Activated CD4-positive, alpha-beta T cell treated with anti-CD3 and anti-CD28 coated beads, Interleukin-2, amount 10 ng/mL, durations not matched to agents 7 days and 5 days (primary cell): ENCODE measurements at regions not wholly inside any gene's neighbourhood (a gene's known extent, or its start where the extent isn't known, plus 50 kb on each side); places are given as distances from the start of the nearest gene placed in this dataset.

Source experiments
- CTCF ChIA-PET: fragments of 350-600 bp; sonication (Branson Sonifier 250); formaldehyde crosslinking; loops from one replicate; lab custom pipeline; 2021; ENCODE audit warnings: antibody characterized with exemption; lab: Charles Lee
- POLR2A ChIA-PET: fragments of 350-600 bp; sonication (Branson Sonifier 250); formaldehyde crosslinking; loops from one replicate; lab custom pipeline; 2021; ENCODE audit warnings: antibody characterized with exemption; lab: Charles Lee
- DNase-seq: peaks from one replicate; pipeline ENCODE4 v3.0.0-alpha.2; 2020
- H3K27ac Mint-ChIP-seq: one replicate; pipeline ENCODE4 v1.8.0; 2021; ENCODE audit warnings: mild to moderate bottlenecking, moderate library complexity, mixed read lengths
- H3K27me3 Mint-ChIP-seq: one replicate; pipeline ENCODE4 v1.8.0; 2021; ENCODE audit warnings: mixed read lengths
- H3K36me3 Mint-ChIP-seq: one replicate; pipeline ENCODE4 v1.8.0; 2021; ENCODE audit warnings: low read depth, mixed read lengths
- H3K4me1 Mint-ChIP-seq: one replicate; pipeline ENCODE4 v1.8.0; 2021; ENCODE audit warnings: mixed read lengths
- H3K4me3 Mint-ChIP-seq: one replicate; pipeline ENCODE4 v1.8.0; 2021; ENCODE audit warnings: mild to moderate bottlenecking, moderate library complexity, mixed read lengths
- H3K9me3 Mint-ChIP-seq: one replicate; pipeline ENCODE4 v1.8.0; 2021; ENCODE audit warnings: mixed read lengths

GRCh38 chr2:8317418-8317817 is 364.4 kb upstream of the ID2 start:
- Mint-ChIP-seq H3K27ac (no peak overlapping the region), H3K9me3 (peaks cover 8% of the 10 kb centered on the region), H3K4me3 (no peak overlapping the region), H3K27me3 (peaks cover 17% of the 10 kb centered on the region), H3K4me1 (peaks cover 37% of the 10 kb centered on the region), H3K36me3 (peaks cover 8% of the 10 kb centered on the region)
- ChIA-PET CTCF (interaction anchor here (0.6 to 1.4 kb wide), 2 partner anchors 14 to 138 kb away, joined by 4 read pairs; no protein-coding TSS in a partner anchor), POLR2A (no interaction called here)
- no peak for DNase-seq

GRCh38 chr2:8319219-8319618 is 362.6 kb upstream of the ID2 start:
- Mint-ChIP-seq H3K36me3 (peaks cover 8% of the 10 kb centered on the region), H3K4me3 (no peak overlapping the region), H3K9me3 (peaks cover 6% of the 10 kb centered on the region), H3K4me1 (peaks cover 23% of the 10 kb centered on the region), H3K27me3 (peaks cover 20% of the 10 kb centered on the region), H3K27ac (no peak overlapping the region)
- ChIA-PET POLR2A (no interaction called here), CTCF (interaction anchor here (1.0 to 1.2 kb wide), 2 partner anchors 10 to 18 kb away, joined by 3 to 4 read pairs; no protein-coding TSS in a partner anchor)
- no peak for DNase-seq

DNA sequence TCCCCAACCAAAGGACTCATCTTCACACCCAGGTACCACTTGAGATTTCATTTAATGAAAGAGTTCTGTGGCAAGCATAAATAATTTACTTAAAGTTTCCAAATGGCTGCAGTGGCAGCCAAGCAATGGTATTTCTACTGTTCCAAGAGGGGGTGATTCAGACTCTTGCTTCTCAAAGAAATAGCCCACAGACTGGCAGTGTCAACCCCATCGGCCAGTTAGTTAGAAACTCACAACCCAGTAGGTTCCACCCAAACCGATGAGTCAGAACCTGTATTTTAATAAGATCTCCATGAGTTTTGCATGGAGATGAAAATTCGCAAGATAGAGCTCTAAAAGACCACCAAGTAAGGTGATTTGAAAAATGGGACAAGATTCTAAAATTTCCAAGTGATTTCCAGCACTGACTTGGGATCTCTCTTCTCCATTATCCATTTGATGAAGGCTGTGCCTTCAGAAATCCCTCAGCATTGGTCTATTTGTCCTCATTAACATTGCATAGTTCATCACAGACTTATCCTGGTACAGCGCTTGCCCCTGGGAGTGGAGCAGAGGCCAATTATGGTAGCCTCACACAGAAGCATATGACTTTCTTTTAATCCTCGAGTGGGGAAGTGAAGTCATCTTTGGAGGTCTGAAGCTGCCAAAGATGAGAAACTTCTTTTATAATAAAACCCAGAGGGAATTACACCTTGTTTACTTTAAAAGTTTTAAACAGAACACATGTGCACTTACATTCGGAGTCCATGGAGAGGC is 361.4 kb upstream of the ID2 start:
- POLR2A ChIA-PET = no interaction called here
- Mint-ChIP-seq H3K27ac (no peak overlapping the region), H3K36me3 (peaks cover 8% of the 10 kb centered on the region), H3K4me3 (no peak overlapping the region), H3K9me3 (peaks cover 4% of the 10 kb centered on the region), H3K27me3 (peaks cover 17% of the 10 kb centered on the region), H3K4me1 (peaks cover 30% of the 10 kb centered on the region)
- no peak for DNase-seq
- CTCF ChIA-PET = no interaction called here

DNA sequence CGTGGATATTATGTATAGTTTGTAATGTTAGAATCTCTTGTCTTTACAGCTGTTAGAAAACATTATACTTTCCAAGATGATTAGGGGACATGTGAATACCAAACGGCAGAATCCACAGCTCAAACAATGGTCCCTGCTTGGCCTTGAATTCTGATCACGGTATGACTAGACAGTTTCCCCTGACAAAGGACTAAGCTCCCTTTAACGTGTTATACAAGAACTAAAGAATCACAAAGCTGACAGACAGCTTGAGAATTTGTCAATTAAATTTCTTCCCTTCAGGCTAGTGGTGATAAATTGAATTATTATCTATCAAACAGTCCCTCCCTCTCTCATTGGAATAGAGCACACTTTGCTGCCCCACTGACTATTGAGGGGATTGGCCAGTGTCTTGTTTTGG is 359.2 kb upstream of the ID2 start:
- Mint-ChIP-seq H3K36me3 (peaks cover 2% of the 10 kb centered on the region), H3K4me1 (peaks cover 31% of the 10 kb centered on the region), H3K27me3 (peaks cover 16% of the 10 kb centered on the region), H3K27ac (no peak overlapping the region), H3K4me3 (no peak overlapping the region), H3K9me3 (peaks cover 4% of the 10 kb centered on the region)
- no peak for DNase-seq
- ChIA-PET CTCF (interaction anchor here (0.8 to 1.5 kb wide), 4 partner anchors 9 to 37 kb away, joined by 3 to 5 read pairs (median 4); no protein-coding TSS in a partner anchor), POLR2A (no interaction called here)

DNA sequence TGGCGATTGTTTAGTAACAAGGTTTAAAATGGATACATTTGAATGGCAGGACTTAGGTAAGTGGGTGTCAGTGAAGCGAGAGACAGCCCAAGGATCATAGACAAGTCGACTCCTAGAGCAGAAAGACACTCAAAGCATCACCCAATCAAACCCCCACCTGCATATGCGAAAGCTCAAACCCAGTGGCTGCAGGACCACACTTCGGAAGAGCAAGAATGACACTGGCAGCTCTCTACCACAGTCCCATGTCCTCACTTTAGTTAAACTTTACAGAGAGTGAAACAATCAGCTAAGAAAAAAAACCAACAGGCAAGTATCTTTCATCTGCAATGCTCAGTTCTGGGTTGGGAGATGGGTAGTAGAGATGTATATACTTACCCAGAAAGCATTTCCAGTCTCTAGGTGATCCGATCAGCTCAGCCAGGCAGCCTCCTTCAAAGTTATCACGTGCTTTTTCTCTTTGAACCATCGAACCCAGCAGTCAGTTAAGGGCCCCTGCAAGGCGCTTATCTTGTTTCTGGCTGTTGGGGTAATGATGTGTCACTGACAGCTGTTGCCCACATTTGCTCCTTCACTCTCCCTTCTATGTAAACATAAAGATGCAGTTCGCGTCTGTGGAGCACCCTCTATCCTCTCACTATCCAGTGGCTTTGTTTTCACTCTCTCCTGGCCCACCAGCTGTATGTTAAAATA is 357.5 kb upstream of the ID2 start:
- CTCF ChIA-PET = interaction anchor here (1.1 to 2.2 kb wide), 5 partner anchors 8 to 220 kb away, joined by 3 to 9 read pairs (median 4); no protein-coding TSS in a partner anchor
- H3K27ac Mint-ChIP-seq = no peak overlapping the region
- DNase-seq = no peak
- no peak overlapping the region for H3K4me3 Mint-ChIP-seq
- peaks cover 14% of the 10 kb centered on the region for H3K27me3 Mint-ChIP-seq
- peaks cover 38% of the 10 kb centered on the region for H3K4me1 Mint-ChIP-seq
- no peaks in the 10 kb centered on the region for H3K36me3 Mint-ChIP-seq
- POLR2A ChIA-PET = interaction anchor here (1.0 kb wide), 1 partner anchor 357 kb away, joined by 3 read pairs; the partner anchor contains the start of gene ID2
- H3K9me3 Mint-ChIP-seq = peaks cover 2% of the 10 kb centered on the region

- peaks cover 2% of the 10 kb centered on the region for H3K36me3 Mint-ChIP-seq
- H3K9me3 Mint-ChIP-seq = peaks cover 4% of the 10 kb centered on the region
- H3K4me3 Mint-ChIP-seq = no peak overlapping the region
Measured at GRCh38 chr2:8324901-8325300, 357.0 kb upstream of the ID2 start.

DNA sequence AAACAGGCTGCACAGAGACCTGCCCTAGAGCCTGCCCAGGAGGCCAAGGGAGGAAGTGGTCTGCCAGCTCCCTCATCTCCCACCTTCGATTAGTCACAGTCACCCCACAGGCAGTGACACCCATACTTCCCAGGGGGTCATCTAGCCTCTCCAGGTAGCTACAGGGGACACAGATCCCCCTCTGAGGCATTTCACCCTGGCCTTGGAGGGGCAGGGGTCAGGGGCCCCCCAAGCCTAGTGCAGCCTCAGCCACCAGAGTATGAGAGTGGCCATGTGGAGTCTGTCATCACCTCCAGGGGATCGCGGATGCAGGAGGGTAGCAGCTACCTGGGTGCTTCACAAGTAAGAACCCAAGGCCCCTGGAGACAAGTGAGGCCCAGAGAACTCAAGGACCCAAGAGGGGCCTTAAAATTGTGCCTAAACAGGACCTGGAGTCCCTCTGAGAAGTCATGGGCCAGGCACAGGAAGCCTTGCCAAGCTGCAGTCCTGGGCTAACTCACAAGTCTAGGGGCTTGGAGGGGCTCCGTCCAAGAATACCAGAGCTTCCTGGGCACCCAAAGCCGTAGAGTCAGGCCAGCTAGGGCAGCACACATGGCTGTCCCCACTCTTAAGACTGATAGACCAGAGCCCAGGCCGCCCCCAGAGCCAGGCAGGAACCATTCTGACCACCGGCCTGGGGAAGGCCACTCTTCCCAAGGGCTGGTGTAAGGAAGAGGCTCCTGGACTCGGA is 354.3 kb upstream of the ID2 start:
- peaks cover 3% of the 10 kb centered on the region for H3K9me3 Mint-ChIP-seq
- H3K36me3 Mint-ChIP-seq = peaks cover 2% of the 10 kb centered on the region
- peaks cover 54% of the 10 kb centered on the region for H3K4me1 Mint-ChIP-seq
- peaks cover 16% of the 10 kb centered on the region for H3K27me3 Mint-ChIP-seq
- no peak for DNase-seq
- H3K4me3 Mint-ChIP-seq = no peak overlapping the region
- ChIA-PET POLR2A (no interaction called here), CTCF (interaction anchor here (1.1 to 3.1 kb wide), 3 partner anchors 9 to 93 kb away, joined by 3 to 20 read pairs (median 5); no protein-coding TSS in a partner anchor)
- H3K27ac Mint-ChIP-seq = no peak overlapping the region

More at GRCh38 chr2:8324901-8325300, 357.0 kb upstream of the ID2 start:
- Mint-ChIP-seq H3K4me1 (peaks cover 43% of the 10 kb centered on the region), H3K27me3 (peaks cover 14% of the 10 kb centered on the region), H3K27ac (peak overlapping the region; percentile 5)
- POLR2A ChIA-PET = no interaction called here
- no peak for DNase-seq
- CTCF ChIA-PET = interaction anchor here (1.1 to 3.1 kb wide), 6 partner anchors 9 to 17 kb away, joined by 3 to 20 read pairs (median 5); no protein-coding TSS in a partner anchor

DNA sequence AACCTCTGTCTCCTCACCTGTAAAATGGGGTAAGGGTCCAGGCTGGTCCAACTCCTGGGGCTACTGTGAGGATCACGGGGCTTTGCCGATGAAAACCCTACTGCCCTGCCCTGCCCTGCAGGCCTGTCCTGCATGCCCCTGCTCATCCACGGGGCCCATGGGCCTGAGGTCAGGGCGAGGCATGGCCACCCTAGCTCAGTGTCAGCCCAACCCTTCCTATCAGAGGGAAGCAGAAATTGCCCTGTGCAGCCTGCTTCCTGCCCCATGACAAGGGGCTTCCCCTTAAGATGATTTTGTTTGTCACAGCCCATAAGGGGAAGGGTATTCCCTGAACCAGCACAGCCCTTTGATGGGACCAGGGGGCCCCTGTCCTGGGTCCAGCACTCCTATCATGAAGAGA is 353.6 kb upstream of the ID2 start:
- Mint-ChIP-seq H3K36me3 (peaks cover 2% of the 10 kb centered on the region), H3K9me3 (peaks cover 3% of the 10 kb centered on the region), H3K4me3 (no peak overlapping the region), H3K27me3 (peaks cover 13% of the 10 kb centered on the region), H3K27ac (no peak overlapping the region), H3K4me1 (peaks cover 54% of the 10 kb centered on the region)
- ChIA-PET CTCF (interaction anchor here (1.1 kb wide), 1 partner anchor 94 kb away, joined by 3 read pairs; no protein-coding TSS in a partner anchor), POLR2A (no interaction called here)
- no peak for DNase-seq

- CTCF ChIA-PET = interaction anchor here (0.5 to 1.6 kb wide), 3 partner anchors 10 to 41 kb away, joined by 3 to 4 read pairs (median 3); no protein-coding TSS in a partner anchor
- Mint-ChIP-seq H3K36me3 (peaks cover 8% of the 10 kb centered on the region), H3K9me3 (peaks cover 4% of the 10 kb centered on the region), H3K4me1 (peaks cover 44% of the 10 kb centered on the region), H3K27me3 (peaks cover 11% of the 10 kb centered on the region), H3K4me3 (no peak overlapping the region), H3K27ac (peak overlapping the region; percentile 77)
- DNase-seq = no peak
- POLR2A ChIA-PET = no interaction called here
Measured at GRCh38 chr2:8329660-8330622, 351.9 kb upstream of the ID2 start.

DNA sequence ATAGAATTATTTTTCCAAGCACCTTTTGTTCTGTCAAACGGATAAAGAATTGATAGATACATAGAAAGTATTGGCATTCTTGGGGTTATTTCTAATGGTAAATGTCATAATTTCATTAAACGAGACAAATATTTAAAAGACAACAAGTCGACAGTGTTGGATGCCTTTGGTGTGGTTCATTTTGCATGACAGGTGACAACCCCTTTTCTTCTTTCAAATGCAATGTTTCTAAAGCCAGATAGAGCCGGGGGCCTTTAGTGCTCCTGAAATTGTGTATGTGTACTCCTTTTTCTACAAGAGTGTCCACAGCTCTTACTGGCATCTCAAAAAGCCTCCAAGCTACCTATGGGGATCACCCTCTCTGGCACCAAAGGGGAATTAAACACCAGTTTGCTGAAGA is 350.8 kb upstream of the ID2 start:
- no peak for DNase-seq
- H3K9me3 Mint-ChIP-seq = peaks cover 4% of the 10 kb centered on the region
- H3K27ac Mint-ChIP-seq = peak overlapping the region; percentile 67
- H3K36me3 Mint-ChIP-seq = peaks cover 8% of the 10 kb centered on the region
- ChIA-PET CTCF (interaction anchor here (1.0 to 1.6 kb wide), 2 partner anchors 9 to 13 kb away, joined by 3 to 4 read pairs; no protein-coding TSS in a partner anchor), POLR2A (no interaction called here)
- peaks cover 16% of the 10 kb centered on the region for H3K27me3 Mint-ChIP-seq
- H3K4me1 Mint-ChIP-seq = peaks cover 40% of the 10 kb centered on the region
- H3K4me3 Mint-ChIP-seq = no peak overlapping the region

- peaks cover 6% of the 10 kb centered on the region for H3K9me3 Mint-ChIP-seq
- H3K27me3 Mint-ChIP-seq = peaks cover 11% of the 10 kb centered on the region
- H3K4me3 Mint-ChIP-seq = no peak overlapping the region
- DNase-seq = no peak
- CTCF ChIA-PET = interaction anchor here (1.6 kb wide), 1 partner anchor 14 kb away, joined by 4 read pairs; no protein-coding TSS in a partner anchor
- peaks cover 47% of the 10 kb centered on the region for H3K4me1 Mint-ChIP-seq
- peaks cover 10% of the 10 kb centered on the region for H3K36me3 Mint-ChIP-seq
- POLR2A ChIA-PET = no interaction called here
- H3K27ac Mint-ChIP-seq = no peak overlapping the region
Measured at GRCh38 chr2:8332646-8333045, 349.2 kb upstream of the ID2 start.
